H1 (cell line): ENCODE measurements at regions not wholly inside any gene's neighbourhood (a gene's known extent, or its start where the extent isn't known, plus 50 kb on each side); places are given as distances from the start of the nearest gene placed in this dataset.

Experiments used
- CTCF ChIA-PET: fragments of 300-600 bp; sonication (Branson Sonifier 250); formaldehyde crosslinking; loops from one replicate; lab custom pipeline; 2021; ENCODE audit not compliant: partially characterized antibody; lab: Charles Lee
- POLR2A ChIA-PET: fragments of 300-600 bp; sonication (Branson Sonifier 250); formaldehyde crosslinking; loops from one replicate; lab custom pipeline; 2021; ENCODE audit warnings: inconsistent platforms; ENCODE audit not compliant: partially characterized antibody; lab: Charles Lee
- DNase-seq, 2 experiments: peaks; one replicate each; pipeline versions ENCODE4 v3.0.0 to v3.0.0-alpha.2; 2010 to 2022; ENCODE audit warnings: low spot score in 2 of 2, low read depth in 1 of 2, mixed read lengths in 1 of 2
- FAIRE-seq: peaks from 2 replicates; lab custom pipeline; 2011; peaks lifted over from hg19 to GRCh38; lab: Jason Lieb, UNC
- H2AFZ ChIP-seq: 2 replicates; pipeline ENCODE4 v1.8.1; 2012; ENCODE audit warnings: low read length, inconsistent platforms
- H2AK5ac ChIP-seq: 2 replicates; pipeline ENCODE4 v1.6.1; 2013; ENCODE audit warnings: low read depth, low read length
- H2BK120ac ChIP-seq: replicated peaks from 2 replicates; pipeline ENCODE3; 2013; ENCODE audit warnings: low read depth, low read length, inconsistent platforms
- H2BK12ac ChIP-seq: 2 replicates; pipeline ENCODE4 v1.6.1; 2013; ENCODE audit warnings: low read depth, low read length
- H2BK15ac ChIP-seq: 2 replicates; pipeline ENCODE4 v1.6.1; 2013; ENCODE audit warnings: low read length
- H2BK20ac ChIP-seq: 2 replicates; pipeline ENCODE4 v1.6.1; 2013; ENCODE audit warnings: low read length
- H2BK5ac ChIP-seq: 2 replicates; pipeline ENCODE4 v1.6.1; 2013; ENCODE audit warnings: low read depth, low read length
- H3K14ac ChIP-seq: 2 replicates; pipeline ENCODE4 v1.6.1; 2013; ENCODE audit warnings: inconsistent platforms; ENCODE audit not compliant: insufficient read length
- H3K18ac ChIP-seq: 2 replicates; pipeline ENCODE4 v1.6.1; 2013; ENCODE audit warnings: low read length; ENCODE audit errors: extremely low read depth
- H3K23ac ChIP-seq: 2 replicates; pipeline ENCODE4 v1.6.1; 2013; ENCODE audit warnings: inconsistent platforms; ENCODE audit not compliant: insufficient read length
- H3K23me2 ChIP-seq: 2 replicates; pipeline ENCODE4 v1.6.1; 2013; ENCODE audit warnings: low read depth, low read length
- H3K27ac ChIP-seq: 2 replicates; pipeline ENCODE4 v1.6.1; 2011; ENCODE audit warnings: low read depth, low read length, inconsistent platforms
- H3K27me3 ChIP-seq, 4 experiments: replicated peaks in 1 of 4; 1 replicate in 1 of 4; 2 replicates in 3 of 4; pipeline versions ENCODE4 v1.6.1 to v1.8.1; 2011 to 2013; ENCODE audit warnings: low read length in 3 of 4, mild to moderate bottlenecking in 3 of 4, inconsistent platforms in 2 of 4, mixed read lengths in 2 of 4, moderate library complexity in 1 of 4; ENCODE audit not compliant: control insufficient read depth in 3 of 4, insufficient read depth in 3 of 4; ENCODE audit errors: extremely low read depth in 1 of 4
- H3K36me3 ChIP-seq, 4 experiments: 2 replicates each; pipeline versions ENCODE4 v1.6.1 to v1.8.1; 2011 to 2013; ENCODE audit warnings: mild to moderate bottlenecking in 4 of 4, low read length in 3 of 4, moderate library complexity in 2 of 4, control low read depth in 1 of 4, inconsistent platforms in 1 of 4; ENCODE audit not compliant: insufficient read depth in 4 of 4, control insufficient read depth in 2 of 4
- H3K4ac ChIP-seq: replicated peaks from 2 replicates; pipeline ENCODE3; 2013; ENCODE audit warnings: low read length, low read depth, mixed read lengths, inconsistent platforms; ENCODE audit not compliant: insufficient read length
- H3K4me1 ChIP-seq, 4 experiments: replicated peaks in 1 of 4; 1 replicate in 1 of 4; 2 replicates in 3 of 4; pipeline versions ENCODE4 v1.6.1 to v1.8.1; 2011 to 2013; ENCODE audit warnings: low read length in 3 of 4, inconsistent platforms in 2 of 4, mixed read lengths in 1 of 4; ENCODE audit not compliant: insufficient read depth in 4 of 4, control insufficient read depth in 3 of 4
- H3K4me2 ChIP-seq, 2 experiments: 2 replicates each; pipeline versions ENCODE4 v1.6.1 to v1.8.1; 2011 to 2013; ENCODE audit warnings: low read depth in 2 of 2, low read length in 2 of 2, control low read depth in 1 of 2, inconsistent platforms in 1 of 2, mild to moderate bottlenecking in 1 of 2; ENCODE audit not compliant: insufficient read depth in 1 of 2
- H3K4me3 ChIP-seq, 4 experiments: fragments of 200-600, 300-600 bp in 1 of 4; sonication (generic), shearing (Covaris generic), sonication (Bioruptor Twin) in 1 of 4; 2 replicates each; pipeline versions ENCODE4 v1.5.1 to v1.8.1; 2011 to 2016; ENCODE audit warnings: low read length in 4 of 4, low read depth in 3 of 4, control low read depth in 2 of 4, inconsistent platforms in 2 of 4, mild to moderate bottlenecking in 2 of 4, mixed read lengths in 1 of 4, moderate library complexity in 1 of 4; ENCODE audit not compliant: insufficient read depth in 2 of 4; ENCODE audit errors: extremely low read depth in 1 of 4
- H3K56ac ChIP-seq: replicated peaks from 2 replicates; pipeline ENCODE3; 2013; ENCODE audit warnings: low read depth, mild to moderate bottlenecking, mixed read lengths, low read length, inconsistent platforms; ENCODE audit not compliant: insufficient read length
- H3K79me1 ChIP-seq: 2 replicates; pipeline ENCODE4 v1.6.1; 2013; ENCODE audit warnings: low read depth, low read length, control low read depth
- H3K79me2 ChIP-seq, 2 experiments: 2 replicates each; pipeline versions ENCODE4 v1.6.1 to v1.8.1; 2012 to 2013; ENCODE audit warnings: low read length in 2 of 2, mild to moderate bottlenecking in 2 of 2, inconsistent platforms in 1 of 2; ENCODE audit not compliant: insufficient read depth in 2 of 2, control insufficient read depth in 1 of 2
- H3K9ac ChIP-seq, 4 experiments: replicated peaks in 1 of 4; 1 replicate in 1 of 4; 2 replicates in 3 of 4; pipeline versions ENCODE4 v1.6.1 to v1.8.1; 2011 to 2013; ENCODE audit warnings: low read depth in 3 of 4, low read length in 3 of 4, control low read depth in 2 of 4, mild to moderate bottlenecking in 2 of 4, moderate library complexity in 2 of 4, inconsistent platforms in 1 of 4; ENCODE audit errors: extremely low read depth in 1 of 4
- H3K9me3 ChIP-seq, 2 experiments: 2 replicates each; pipeline versions ENCODE4 v1.6.1 to v1.8.1; 2012 to 2013; ENCODE audit warnings: mild to moderate bottlenecking in 2 of 2, moderate library complexity in 2 of 2, control low read depth in 1 of 2, inconsistent platforms in 1 of 2, low read depth in 1 of 2, low read length in 1 of 2, mixed read lengths in 1 of 2; ENCODE audit not compliant: insufficient read depth in 2 of 2
- H4K20me1 ChIP-seq, 2 experiments: replicated peaks in 1 of 2; 2 replicates each; pipeline versions ENCODE3 to v1.8.1; 2011 to 2013; ENCODE audit warnings: inconsistent platforms in 2 of 2, low read length in 2 of 2, mild to moderate bottlenecking in 1 of 2; ENCODE audit not compliant: insufficient read depth in 2 of 2, control insufficient read depth in 1 of 2
- H4K5ac ChIP-seq: 2 replicates; pipeline ENCODE4 v1.6.1; 2013; ENCODE audit warnings: low read length, low read depth, mixed read lengths, inconsistent platforms; ENCODE audit not compliant: insufficient read length
- H4K8ac ChIP-seq: 2 replicates; pipeline ENCODE4 v1.8.0; 2013; ENCODE audit warnings: mild to moderate bottlenecking, moderate library complexity, low read length, inconsistent platforms; ENCODE audit not compliant: insufficient read depth; ENCODE audit errors: extremely low read depth
- H4K91ac ChIP-seq: replicated peaks from 2 replicates; pipeline ENCODE3; 2013; ENCODE audit warnings: low read length, mixed read lengths, inconsistent platforms; ENCODE audit not compliant: insufficient read length
- CREB1 ChIP-seq: IDR thresholded peaks from 2 replicates; pipeline ENCODE4 v1.6.1; 2012; ENCODE audit warnings: inconsistent platforms
- GTF2F1 ChIP-seq: IDR thresholded peaks from 2 replicates; pipeline ENCODE4 v1.6.1; 2012; ENCODE audit warnings: low read depth, low read length, improper control_type of control experiment, borderline replicate concordance
- RAD21 ChIP-seq, 2 experiments: IDR thresholded peaks in 1 of 2; conservative IDR thresholded peaks in 1 of 2; 2 replicates each; pipeline ENCODE4 v1.6.1; 2011; ENCODE audit warnings: low read depth in 2 of 2, low read length in 2 of 2, improper control_type of control experiment in 1 of 2, inconsistent platforms in 1 of 2, mild to moderate bottlenecking in 1 of 2, moderate library complexity in 1 of 2
- RFX5 ChIP-seq: IDR thresholded peaks from 2 replicates; pipeline ENCODE4 v1.6.1; 2011; ENCODE audit warnings: low read depth, low read length, improper control_type of control experiment, borderline replicate concordance
- RXRA ChIP-seq: IDR thresholded peaks from 2 replicates; pipeline ENCODE4 v1.6.1; 2011; ENCODE audit warnings: low read depth, mild to moderate bottlenecking, low read length, moderate library complexity; ENCODE audit not compliant: insufficient read depth
- SAP30 ChIP-seq: fragments of 300-600 bp; sonication (generic); IDR thresholded peaks from 2 replicates; pipeline ENCODE4 v1.7.1; 2012; ENCODE audit warnings: low read length, moderate library complexity, mild to moderate bottlenecking, inconsistent platforms; ENCODE audit not compliant: insufficient read depth, insufficient replicate concordance
- SIN3A ChIP-seq, 2 experiments: IDR thresholded peaks in 1 of 2; conservative IDR thresholded peaks in 1 of 2; 2 replicates each; pipeline ENCODE4 v1.6.1; 2011 to 2012; ENCODE audit warnings: low read length in 2 of 2, improper control_type of control experiment in 1 of 2, low read depth in 1 of 2, mild to moderate bottlenecking in 1 of 2
- SIRT6 ChIP-seq: IDR thresholded peaks from one replicate; pipeline ENCODE4 v1.7.1; 2012; ENCODE audit warnings: low read length, inconsistent platforms
- SUZ12 ChIP-seq: fragments of 200-600 bp; sonication (generic); IDR thresholded peaks from 2 replicates; pipeline ENCODE4 v1.6.1; 2012; ENCODE audit warnings: mild to moderate bottlenecking, inconsistent platforms, low read length, moderate library complexity, mixed read lengths
- USF2 ChIP-seq: IDR thresholded peaks from 2 replicates; pipeline ENCODE4 v1.6.1; 2011; ENCODE audit warnings: low read length, improper control_type of control experiment
- WGBS, 2 experiments: shearing (Covaris generic) in 1 of 2; methylation state at CpG; one replicate each; pipeline versions ENCODE4 v1.1.6 to v1.1.7; 2013 to 2015; ENCODE audit warnings: low lambda C conversion rate in 2 of 2, mixed read lengths in 2 of 2, inconsistent platforms in 1 of 2, low coverage in 1 of 2, missing lambda C conversion rate in 1 of 2; ENCODE audit not compliant: insufficient replicate concordance in 2 of 2, insufficient coverage in 1 of 2, insufficient read length in 1 of 2; ENCODE audit errors: extremely low coverage in 1 of 2, missing lambda C conversion rate in 1 of 2; 5-methylcytosine and 5-hydroxymethylcytosine counted together

- Histone ChIP-seq H2AFZ (no peak overlapping the region), H3K56ac (no peak overlapping the region), H3K27me3 (no peaks in the 10 kb centered on the region), H3K79me1 (no peaks in the 10 kb centered on the region), H2BK12ac (no peak overlapping the region), H3K79me2 (no peaks in the 10 kb centered on the region), H3K14ac (no peak overlapping the region), H3K4ac (no peak overlapping the region), H3K4me2 (no peak overlapping the region), H2BK5ac (no peak overlapping the region), H2AK5ac (no peak overlapping the region), H4K8ac (no peak overlapping the region), H3K23me2 (no peaks in the 10 kb centered on the region; the same call in 1 of the 2 replicates), H2BK15ac (no peak overlapping the region), H2BK20ac (no peak overlapping the region), H3K23ac (no peak overlapping the region), H2BK120ac (no peak overlapping the region), H3K9me3 (no peaks in the 10 kb centered on the region), H3K4me1 (no peaks in the 10 kb centered on the region), H4K20me1 (no peaks in the 10 kb centered on the region), H3K27ac (no peak overlapping the region), H4K5ac (no peak overlapping the region), H4K91ac (no peak overlapping the region), H3K36me3 (no peaks in the 10 kb centered on the region), H3K4me3 (no peak overlapping the region), H3K18ac (no peak overlapping the region), H3K9ac (no peak overlapping the region)
- TF ChIP-seq SAP30 (no peak), RFX5 (no peak), SUZ12 (no peak), CREB1 (no peak), USF2 (no peak), RXRA (no peak), GTF2F1 (no peak), RAD21 (IDR thresholded peaks at IDR 0.05 in 1 of 2, conservative IDR thresholded peaks at IDR 0.05 in 1 of 2; ENCODE audit: low read depth in 2 of 2, low read length in 2 of 2) (no peak), SIRT6 (no peak), SIN3A (conservative IDR thresholded peaks at IDR 0.05 in 1 of 2, IDR thresholded peaks at IDR 0.05 in 1 of 2; ENCODE audit: low read depth in 1 of 2, low read length in 2 of 2) (no peak)
- DNase-seq (no peak), FAIRE-seq (no peak)
- ChIA-PET CTCF (no interaction called here), POLR2A (no interaction called here)
- 75% methylated on average over 1 of the region's 1 CpG; no CpG with 5 or more reads in 1 of the 2 experiments for WGBS, 2 experiments
Measured at GRCh38 chr13:47611664-47612288, 389.3 kb downstream of the SUCLA2 start.
